ENCODE measurements at regions not wholly inside any gene's neighbourhood (a gene's known extent, or its start where the extent isn't known, plus 50 kb on each side); places are given as distances from the start of the nearest gene placed in this dataset.
"Not testable (repeated sequence)": the region's sequence is repeated elsewhere in the genome, so short reads cannot be mapped to it uniquely, and the experiment has no call there.

DNA sequence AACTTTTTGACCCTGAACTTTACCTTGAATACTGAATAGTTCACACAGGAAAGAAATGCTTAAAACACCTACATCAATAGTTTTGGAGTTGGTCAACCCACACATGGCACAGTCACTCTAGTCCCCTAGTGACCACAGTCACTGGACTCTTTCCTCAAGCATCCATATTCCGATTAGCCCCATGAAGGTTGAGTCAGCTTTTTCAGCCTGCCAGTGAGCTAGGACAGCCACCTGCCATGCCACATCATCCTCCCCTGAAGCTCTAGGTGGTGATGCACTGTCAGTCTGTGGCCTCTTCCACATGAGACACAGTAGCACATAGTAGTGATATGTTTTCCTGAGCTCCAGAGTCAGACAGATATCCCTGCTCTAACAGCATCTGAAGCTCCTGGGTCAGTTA lies 537.2 kb downstream of the XPNPEP1 start:
- DNase-seq (ENCODE audit: low read depth): no peak
- in situ Hi-C loops (cut with HindIII; ENCODE audit: low pct_unique_long_range_greater_than_20kb, low sequenced_read_pairs): no loop called here

GRCh38 chr10:109379186-109379585 lies 544.1 kb downstream of the XPNPEP1 start:
- in situ Hi-C loops (cut with HindIII; ENCODE audit: low pct_unique_long_range_greater_than_20kb, low sequenced_read_pairs): no loop called here
- no peak for DNase-seq (ENCODE audit: low read depth)

DNA sequence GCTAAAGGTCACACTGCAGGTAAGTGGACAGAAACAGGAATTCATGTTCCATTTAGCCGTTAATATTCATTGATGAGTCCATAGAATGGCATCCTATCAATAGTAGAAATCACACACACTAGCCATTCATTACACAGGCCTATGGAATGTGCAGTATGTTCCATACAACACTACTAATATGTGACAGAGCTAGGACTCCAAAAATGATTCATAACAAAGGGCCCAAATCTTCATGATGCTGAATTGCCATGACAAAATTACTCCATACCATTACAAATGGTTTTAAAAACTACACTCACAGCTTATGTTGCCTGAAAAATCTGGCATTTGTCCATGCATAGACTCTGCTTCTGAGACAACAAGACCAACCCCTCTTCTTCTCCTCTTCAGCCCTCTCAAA lies 549.1 kb downstream of the XPNPEP1 start:
- in situ Hi-C loops (cut with HindIII; ENCODE audit: low pct_unique_long_range_greater_than_20kb, low sequenced_read_pairs): no loop called here
- no peak for DNase-seq (ENCODE audit: low read depth)

DNA sequence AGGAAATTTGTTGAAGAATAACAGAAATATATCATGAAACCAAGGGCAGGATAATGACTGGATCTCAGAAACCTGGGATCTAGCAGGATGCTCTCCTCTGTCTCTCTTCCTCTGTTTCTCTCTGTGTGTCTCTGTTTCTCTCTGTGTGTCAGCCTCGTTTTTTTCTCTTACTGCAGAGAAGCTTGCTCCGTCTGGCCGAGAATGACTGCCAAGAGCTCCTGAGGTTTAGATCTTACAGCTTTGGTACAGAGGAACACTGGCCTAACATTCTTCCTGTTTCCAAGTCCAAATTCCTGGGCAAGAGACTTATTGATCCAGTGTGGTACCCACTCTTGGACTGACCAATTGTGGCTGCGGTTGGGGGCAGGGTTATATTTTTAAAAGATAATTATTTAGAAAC lies 564.0 kb downstream of the XPNPEP1 start:
- in situ Hi-C loops (cut with HindIII; ENCODE audit: low pct_unique_long_range_greater_than_20kb, low sequenced_read_pairs): no loop called here
- no peak for DNase-seq (ENCODE audit: low read depth)

GRCh38 chr10:109358325-109358724 lies 565.0 kb downstream of the XPNPEP1 start:
- in situ Hi-C loops (cut with HindIII; ENCODE audit: low pct_unique_long_range_greater_than_20kb, low sequenced_read_pairs): no loop called here
- DNase-seq (ENCODE audit: low read depth): no peak

GRCh38 chr10:109348324-109348723 lies 575.0 kb downstream of the XPNPEP1 start:
- DNase-seq (ENCODE audit: low read depth): no peak
- in situ Hi-C loops (cut with HindIII; ENCODE audit: low pct_unique_long_range_greater_than_20kb, low sequenced_read_pairs): no loop called here

- DNase-seq (ENCODE audit: low read depth): no peak
Observed at GRCh38 chr10:109343293-109343692, 580.0 kb downstream of the XPNPEP1 start.

GRCh38 chr10:109341986-109342385 lies 581.3 kb downstream of the XPNPEP1 start:
- DNase-seq (ENCODE audit: low read depth): no peak
- in situ Hi-C loops (cut with HindIII; ENCODE audit: low pct_unique_long_range_greater_than_20kb, low sequenced_read_pairs): no loop called here

More at GRCh38 chr10:109343293-109343692, 580.0 kb downstream of the XPNPEP1 start:
- in situ Hi-C loops (cut with HindIII; ENCODE audit: low pct_unique_long_range_greater_than_20kb, low sequenced_read_pairs): no loop called here

DNA sequence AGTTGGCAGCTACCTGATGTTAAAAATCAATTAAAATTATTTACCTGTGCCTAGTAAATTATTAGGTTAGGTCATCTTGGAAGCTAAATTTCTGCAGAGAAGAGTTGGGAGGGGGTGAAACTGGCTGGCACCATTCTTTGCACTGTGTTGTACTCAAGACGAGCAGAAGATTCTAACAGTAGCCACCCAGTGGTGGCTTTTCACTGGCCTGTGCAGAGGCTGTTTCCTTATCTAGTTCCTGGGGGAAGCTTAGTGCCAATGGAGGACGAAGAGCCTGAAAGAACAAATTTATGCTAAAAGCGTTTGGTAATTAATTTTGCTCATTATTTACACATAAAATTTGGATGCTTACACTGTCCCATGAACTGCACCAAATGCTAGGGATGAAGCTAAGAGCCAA lies 595.3 kb downstream of the XPNPEP1 start:
- no peak for DNase-seq (ENCODE audit: low read depth)
- in situ Hi-C loops (cut with HindIII; ENCODE audit: low pct_unique_long_range_greater_than_20kb, low sequenced_read_pairs): no loop called here

GRCh38 chr10:109327266-109327665 lies 596.0 kb downstream of the XPNPEP1 start:
- in situ Hi-C loops (cut with HindIII; ENCODE audit: low pct_unique_long_range_greater_than_20kb, low sequenced_read_pairs): no loop called here

GRCh38 chr10:109324721-109325120 lies 598.6 kb downstream of the XPNPEP1 start:
- in situ Hi-C loops (cut with HindIII; ENCODE audit: low pct_unique_long_range_greater_than_20kb, low sequenced_read_pairs): no loop called here
- DNase-seq (ENCODE audit: low read depth): no peak

More at GRCh38 chr10:109327266-109327665, 596.0 kb downstream of the XPNPEP1 start:
- no peak for DNase-seq (ENCODE audit: low read depth)

DNA sequence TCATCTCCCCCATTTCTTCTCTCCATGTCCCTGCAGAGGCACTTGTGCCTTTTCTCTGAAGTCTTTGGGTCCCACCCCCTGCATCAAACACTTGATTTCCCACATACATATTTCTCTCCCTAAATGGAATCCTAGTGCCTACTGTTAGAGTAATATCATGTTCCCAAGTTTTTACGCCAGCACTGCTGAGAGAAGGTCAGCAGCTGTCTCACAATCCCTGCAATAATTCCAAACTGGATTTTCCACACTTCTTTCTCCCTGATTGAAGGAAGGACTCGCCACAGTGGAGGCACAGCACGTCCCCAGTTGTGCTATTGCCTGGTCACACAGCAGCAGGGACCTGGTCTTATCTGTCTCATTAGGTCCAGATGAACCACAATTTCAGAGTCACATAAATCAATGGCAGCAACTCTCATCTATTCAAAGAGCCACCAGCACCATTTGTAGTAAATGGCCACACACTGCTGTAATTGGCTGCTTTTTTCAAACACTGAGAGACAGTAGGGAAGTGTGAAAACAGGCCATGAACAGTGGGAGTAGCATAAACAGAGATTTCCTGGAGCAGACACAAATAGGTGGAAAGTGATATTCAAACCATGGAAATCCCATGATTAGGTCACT lies 605.5 kb downstream of the XPNPEP1 start:
- DNase-seq (ENCODE audit: low read depth): no peak
- in situ Hi-C loops (cut with HindIII; ENCODE audit: low pct_unique_long_range_greater_than_20kb, low sequenced_read_pairs): no loop called here

GRCh38 chr10:109314016-109314415 lies 609.3 kb downstream of the XPNPEP1 start:
- DNase-seq (ENCODE audit: low read depth); in situ Hi-C loops (cut with HindIII; ENCODE audit: low pct_unique_long_range_greater_than_20kb, low sequenced_read_pairs): not testable (repeated sequence)

DNA sequence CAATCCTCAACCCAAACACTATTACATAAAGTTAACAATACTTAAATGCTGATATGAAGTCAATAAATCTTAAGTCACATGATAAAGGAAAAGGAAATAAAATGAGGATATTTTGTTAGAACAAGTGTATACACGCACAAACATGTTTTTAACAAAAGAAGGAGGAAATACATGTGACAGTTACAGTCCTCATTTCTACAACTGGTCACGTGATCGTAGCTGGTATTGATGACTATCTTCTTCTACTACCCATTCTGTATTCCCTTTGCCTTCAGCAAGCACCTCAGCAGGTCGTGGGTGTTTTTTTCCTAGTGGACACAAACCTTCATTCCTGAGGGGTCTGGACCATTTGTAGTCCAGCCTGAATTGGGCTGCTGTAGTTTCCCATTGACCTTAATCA lies 610.8 kb downstream of the XPNPEP1 start:
- DNase-seq (ENCODE audit: low read depth); in situ Hi-C loops (cut with HindIII; ENCODE audit: low pct_unique_long_range_greater_than_20kb, low sequenced_read_pairs): not testable (repeated sequence)

DNA sequence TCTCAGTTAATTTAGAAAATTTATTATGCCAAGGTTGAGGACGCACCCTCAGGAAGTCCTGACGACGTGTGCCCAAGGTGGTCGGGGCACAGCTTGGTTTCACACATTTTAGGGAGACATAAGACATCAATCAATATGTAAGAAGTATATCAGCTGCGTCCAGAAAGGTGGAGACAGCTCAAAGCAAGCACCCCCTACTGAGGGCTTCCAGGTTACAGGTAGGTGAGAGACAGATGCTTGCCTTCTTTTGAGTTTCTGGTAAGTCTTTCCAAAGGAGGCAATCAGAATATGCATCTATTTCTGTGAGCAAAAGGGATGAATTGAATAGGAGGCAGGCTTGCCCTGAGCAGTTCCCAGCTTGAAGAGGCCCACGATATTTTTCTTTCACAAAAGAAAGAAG lies 614.3 kb downstream of the XPNPEP1 start:
- in situ Hi-C loops (cut with HindIII; ENCODE audit: low pct_unique_long_range_greater_than_20kb, low sequenced_read_pairs): no loop called here
- no peak for DNase-seq (ENCODE audit: low read depth)

DNA sequence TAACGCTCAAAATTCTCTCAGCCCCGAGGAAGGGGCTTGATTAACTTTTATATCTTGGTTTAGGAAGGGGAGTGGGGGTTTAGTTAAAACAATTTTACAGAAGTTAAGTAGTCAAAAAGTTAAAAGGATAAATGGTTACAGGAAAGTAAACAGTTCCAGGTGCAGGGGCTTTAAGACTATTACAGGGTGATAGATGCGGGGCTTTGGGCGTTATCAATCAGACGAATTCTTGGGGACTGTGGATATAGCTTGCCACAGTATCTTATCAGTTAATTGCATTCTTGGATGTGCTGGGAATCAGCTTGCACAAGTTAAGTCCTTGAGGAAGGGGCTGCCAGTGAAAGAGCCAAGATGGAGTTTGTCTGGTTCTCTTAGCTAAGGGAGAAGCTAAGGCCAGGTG lies 616.2 kb downstream of the XPNPEP1 start:
- in situ Hi-C loops (cut with HindIII; ENCODE audit: low pct_unique_long_range_greater_than_20kb, low sequenced_read_pairs): not testable (repeated sequence)

DNA sequence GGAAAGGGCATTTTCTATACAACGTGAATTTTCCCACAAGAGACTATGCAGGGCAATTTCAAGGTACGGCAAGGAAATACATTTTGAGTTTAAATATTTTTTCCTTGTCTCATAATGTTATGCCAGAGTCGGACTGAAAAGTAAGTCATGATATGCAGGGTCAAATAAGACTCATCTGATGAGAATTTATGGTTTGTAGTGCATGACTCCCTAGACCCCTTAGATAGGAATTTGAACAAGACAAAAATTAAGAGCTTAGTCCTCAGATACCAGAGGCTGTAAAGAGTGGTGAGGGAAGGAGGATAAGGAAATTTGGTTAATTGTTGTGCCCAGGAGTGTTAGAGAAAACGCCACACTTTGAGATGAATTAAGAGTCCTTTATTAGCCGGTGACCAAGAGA lies 616.6 kb downstream of the XPNPEP1 start:
- no peak for DNase-seq (ENCODE audit: low read depth)
- in situ Hi-C loops (cut with HindIII; ENCODE audit: low pct_unique_long_range_greater_than_20kb, low sequenced_read_pairs): no loop called here

More for the DNA sequence above, 616.2 kb downstream of the XPNPEP1 start:
- DNase-seq (ENCODE audit: low read depth): not testable (repeated sequence)

GRCh38 chr10:109287858-109288257 lies 635.5 kb downstream of the XPNPEP1 start:
- no peak for DNase-seq (ENCODE audit: low read depth)
- in situ Hi-C loops (cut with HindIII; ENCODE audit: low pct_unique_long_range_greater_than_20kb, low sequenced_read_pairs): no loop called here

DNA sequence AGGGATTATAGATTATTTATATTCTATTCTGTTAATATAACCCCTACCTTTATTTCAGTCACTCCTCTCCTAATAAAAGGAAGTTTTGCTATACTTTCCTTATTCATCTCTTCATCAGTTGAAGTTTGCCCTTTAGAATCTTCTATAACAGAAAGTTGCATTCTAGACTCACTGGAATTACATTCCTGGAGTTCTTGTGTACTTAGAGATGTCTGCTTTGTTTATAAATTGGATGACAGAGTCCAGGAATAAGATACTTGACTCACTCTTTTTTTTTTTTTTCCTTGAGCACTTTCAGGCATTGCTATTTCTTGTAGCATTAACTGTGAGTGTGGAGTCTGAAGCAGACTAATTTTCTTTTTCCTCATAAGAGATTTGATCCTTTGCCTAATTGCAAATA lies 640.8 kb downstream of the XPNPEP1 start:
- in situ Hi-C loops (cut with HindIII; ENCODE audit: low pct_unique_long_range_greater_than_20kb, low sequenced_read_pairs): no loop called here
- peak; percentile 43 for DNase-seq (ENCODE audit: low read depth)

- in situ Hi-C loops (cut with HindIII; ENCODE audit: low pct_unique_long_range_greater_than_20kb, low sequenced_read_pairs): no loop called here
- no peak for DNase-seq (ENCODE audit: low read depth)
Observed at GRCh38 chr10:109281347-109281746, 642.0 kb downstream of the XPNPEP1 start.
